ENCODE measurements at regions not wholly inside any gene's neighbourhood (a gene's known extent, or its start where the extent isn't known, plus 50 kb on each side); places are given as distances from the start of the nearest gene placed in this dataset.

DNA sequence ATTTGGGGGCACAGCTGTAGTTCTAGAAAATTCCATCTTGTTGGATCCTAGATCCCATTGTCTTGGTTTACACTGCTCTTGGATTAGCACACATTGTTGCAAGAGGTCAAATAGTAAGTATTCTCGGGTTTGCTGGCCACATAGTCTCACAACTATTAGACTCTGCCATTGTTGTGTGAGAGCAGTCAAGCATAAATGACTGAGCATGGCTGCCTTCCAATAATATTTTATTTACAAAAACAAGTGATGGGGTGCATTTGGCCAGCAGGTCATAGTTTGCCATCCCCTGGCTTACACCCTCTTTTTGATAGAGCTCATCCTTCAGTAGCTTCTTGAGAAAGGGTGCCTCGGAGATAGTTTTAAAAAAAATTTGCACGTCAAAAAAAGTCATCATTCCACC lies 77.9 kb upstream of the ALX4 start:
- TF ChIP-seq, protein P1, sequence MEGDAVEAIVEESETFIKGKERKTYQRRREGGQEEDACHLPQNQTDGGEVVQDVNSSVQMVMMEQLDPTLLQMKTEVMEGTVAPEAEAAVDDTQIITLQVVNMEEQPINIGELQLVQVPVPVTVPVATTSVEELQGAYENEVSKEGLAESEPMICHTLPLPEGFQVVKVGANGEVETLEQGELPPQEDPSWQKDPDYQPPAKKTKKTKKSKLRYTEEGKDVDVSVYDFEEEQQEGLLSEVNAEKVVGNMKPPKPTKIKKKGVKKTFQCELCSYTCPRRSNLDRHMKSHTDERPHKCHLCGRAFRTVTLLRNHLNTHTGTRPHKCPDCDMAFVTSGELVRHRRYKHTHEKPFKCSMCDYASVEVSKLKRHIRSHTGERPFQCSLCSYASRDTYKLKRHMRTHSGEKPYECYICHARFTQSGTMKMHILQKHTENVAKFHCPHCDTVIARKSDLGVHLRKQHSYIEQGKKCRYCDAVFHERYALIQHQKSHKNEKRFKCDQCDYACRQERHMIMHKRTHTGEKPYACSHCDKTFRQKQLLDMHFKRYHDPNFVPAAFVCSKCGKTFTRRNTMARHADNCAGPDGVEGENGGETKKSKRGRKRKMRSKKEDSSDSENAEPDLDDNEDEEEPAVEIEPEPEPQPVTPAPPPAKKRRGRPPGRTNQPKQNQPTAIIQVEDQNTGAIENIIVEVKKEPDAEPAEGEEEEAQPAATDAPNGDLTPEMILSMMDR (conservative IDR thresholded peaks at IDR 0.05; ENCODE audit: low read depth, low read length): no peak
- TF ChIP-seq EZH2 (IDR thresholded peaks at IDR 0.05; ENCODE audit: borderline replicate concordance, low read depth, low read length, poor library complexity, severe bottlenecking): no peak
